ENCODE measurements at regions not wholly inside any gene's neighbourhood (a gene's known extent, or its start where the extent isn't known, plus 50 kb on each side); places are given as distances from the start of the nearest gene placed in this dataset.

DNA sequence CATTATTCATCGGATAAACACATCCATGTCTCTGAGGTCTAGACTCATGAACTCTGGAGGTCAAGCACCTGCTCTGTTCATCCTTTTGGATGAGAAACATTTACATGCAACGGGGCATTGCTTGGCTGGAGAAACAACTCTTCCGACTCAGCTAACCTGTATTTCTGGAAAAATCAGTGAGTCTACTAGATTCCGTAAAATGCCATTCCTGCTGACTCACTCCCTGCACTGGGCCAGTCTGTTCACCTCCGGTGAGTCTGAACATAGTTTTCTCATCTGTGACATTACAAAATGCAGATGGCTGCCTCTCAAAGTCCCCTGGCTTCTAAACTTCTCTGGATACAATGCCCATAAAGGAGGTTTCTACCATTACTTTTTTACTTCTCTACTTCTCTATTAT is 185.7 kb upstream of the HS3ST1 start:
- TF ChIP-seq EGR1 (IDR thresholded peaks at IDR 0.05; ENCODE audit: low read depth in 2 of 2), result no peak
- TF ChIP-seq CTCF (IDR thresholded peaks at IDR 0.05; ENCODE audit: low read depth, low read length, missing input control), result no peak
- no peak for TF ChIP-seq RAD21 (IDR thresholded peaks at IDR 0.05)
- TF ChIP-seq TAF1 (conservative IDR thresholded peaks at IDR 0.05), result no peak
- TF ChIP-seq JUND (IDR thresholded peaks at IDR 0.05), result no peak
